NCI-H69 (cell line): ENCODE measurements at regions not wholly inside any gene's neighbourhood (a gene's known extent, or its start where the extent isn't known, plus 50 kb on each side); places are given as distances from the start of the nearest gene placed in this dataset.

Experiments used
- DNase-seq: peaks from one replicate; lab custom pipeline; 2025; lab: John Stamatoyannopoulos, UW

DNA sequence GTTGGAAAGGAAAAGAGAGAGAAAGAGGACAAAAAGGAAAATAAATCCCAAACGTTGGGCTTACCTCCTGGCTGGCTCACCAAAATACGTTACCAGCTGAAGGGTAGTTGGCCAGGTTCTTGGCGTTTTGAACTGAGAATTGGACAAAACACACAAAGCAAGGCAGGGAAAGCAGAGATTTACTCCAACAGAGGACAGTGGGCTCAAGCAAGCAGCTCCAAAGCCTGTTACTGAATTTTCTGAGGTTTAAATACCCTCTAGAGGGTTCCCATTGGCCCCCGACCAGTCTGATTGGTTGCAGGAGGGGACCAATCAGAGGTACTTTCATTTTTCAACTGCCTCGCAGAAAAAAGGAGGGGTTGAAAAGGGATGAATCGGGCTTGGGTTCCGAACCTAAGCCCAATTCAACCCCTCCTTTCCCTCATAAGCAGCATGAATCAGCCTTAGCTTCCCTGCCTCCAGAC lies 55.6 kb upstream of the ALOX12 start:
- DNase-seq, result peak; percentile 2

- DNase-seq, result no peak
Measured at GRCh38 chr17:6941989-6942388, 53.9 kb upstream of the ALOX12 start.

GRCh38 chr17:6943406-6943805 lies 52.4 kb upstream of the ALOX12 start:
- no peak for DNase-seq
